ENCODE measurements at regions not wholly inside any gene's neighbourhood (a gene's known extent, or its start where the extent isn't known, plus 50 kb on each side); places are given as distances from the start of the nearest gene placed in this dataset.

- TF ChIP-seq CTCF (conservative IDR thresholded peaks at IDR 0.05; ENCODE audit: low read length) (no peak), EZH2phosphoT487 (IDR thresholded peaks at IDR 0.05; ENCODE audit: borderline replicate concordance, low read depth, low read length) (no peak)
These were observed 1652.8 kb downstream of the LRRC4C start for GRCh38 chr11:39806652-39807051.
